Stimulated activated naive CD4-positive, alpha-beta T cell (primary cell): ENCODE measurements at regions not wholly inside any gene's neighbourhood (a gene's known extent, or its start where the extent isn't known, plus 50 kb on each side); places are given as distances from the start of the nearest gene placed in this dataset.

Experiments used
- DNase-seq, 6 experiments: peaks; one replicate each; lab custom pipeline; 2025; lab: John Stamatoyannopoulos, UW

GRCh38 chr1:181858135-181858534 lies 203.4 kb downstream of the ZNF648 start:
- DNase-seq = no peak
